Myocyte (in vitro differentiated cells): ENCODE measurements at regions not wholly inside any gene's neighbourhood (a gene's known extent, or its start where the extent isn't known, plus 50 kb on each side); places are given as distances from the start of the nearest gene placed in this dataset.

Source experiments
- DNase-seq: peaks from one replicate; pipeline ENCODE4 v3.0.0-alpha.2; 2012; ENCODE audit warnings: low read depth

GRCh38 chr7:16235147-16236114 lies 185.9 kb downstream of the CRPPA start:
- DNase-seq, result no peak

DNA sequence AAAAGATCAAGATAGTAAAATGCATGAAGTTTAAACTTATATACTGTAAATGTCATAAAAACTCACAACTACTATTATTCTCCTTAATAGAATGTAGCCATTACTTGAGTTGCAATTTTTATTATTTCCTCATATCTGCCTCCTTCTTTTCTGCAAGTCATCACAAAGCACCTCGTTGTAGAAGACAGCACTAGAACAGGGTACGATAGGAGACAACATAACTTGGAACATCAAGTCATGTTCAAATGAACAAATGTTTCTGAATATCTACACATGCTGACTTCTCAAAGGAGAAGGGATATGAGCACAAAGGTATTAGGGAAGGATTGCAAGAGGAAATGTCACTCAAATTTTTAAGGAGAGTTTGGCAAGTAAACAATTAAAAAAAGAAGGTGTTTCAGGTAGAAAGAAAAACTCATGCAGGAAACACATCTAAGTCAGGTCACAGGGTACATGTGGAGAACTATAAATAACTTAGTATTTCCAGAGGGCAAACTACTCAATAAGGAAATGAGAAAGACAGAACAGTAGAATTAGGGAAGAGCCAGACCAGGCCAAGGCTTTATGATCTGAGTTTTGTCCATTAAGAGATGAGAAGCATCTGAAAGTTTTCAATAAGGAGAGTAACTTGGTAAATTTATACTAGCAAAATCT lies 186.7 kb downstream of the CRPPA start:
- DNase-seq, result no peak

- DNase-seq, result no peak
Measured at GRCh38 chr7:16233517-16233916, 187.8 kb downstream of the CRPPA start.

DNA sequence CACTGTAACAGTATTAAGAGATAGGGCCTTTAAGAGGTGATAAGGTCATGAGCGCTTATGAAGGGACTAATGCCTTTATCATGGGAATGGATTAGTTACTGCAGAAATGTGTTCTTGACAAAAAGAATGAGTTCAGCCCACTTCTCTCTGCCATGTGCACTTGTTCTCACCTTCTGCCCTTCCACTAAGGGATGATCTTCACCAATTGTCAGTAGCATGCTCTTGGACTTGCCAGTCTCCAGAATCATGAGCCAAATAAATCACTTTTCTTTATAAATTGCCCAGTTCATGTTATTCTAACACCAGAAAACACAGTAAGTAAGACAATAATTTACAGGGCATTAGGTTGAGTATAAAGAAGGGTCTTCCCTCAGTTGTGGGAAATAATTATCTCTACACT lies 189.1 kb downstream of the CRPPA start:
- DNase-seq, result no peak

GRCh38 chr7:16223963-16224707 lies 197.2 kb downstream of the CRPPA start:
- no peak for DNase-seq

GRCh38 chr7:16212610-16213009 lies 208.7 kb downstream of the CRPPA start:
- DNase-seq, result no peak

GRCh38 chr7:16212032-16212431 lies 209.3 kb downstream of the CRPPA start:
- no peak for DNase-seq

DNA sequence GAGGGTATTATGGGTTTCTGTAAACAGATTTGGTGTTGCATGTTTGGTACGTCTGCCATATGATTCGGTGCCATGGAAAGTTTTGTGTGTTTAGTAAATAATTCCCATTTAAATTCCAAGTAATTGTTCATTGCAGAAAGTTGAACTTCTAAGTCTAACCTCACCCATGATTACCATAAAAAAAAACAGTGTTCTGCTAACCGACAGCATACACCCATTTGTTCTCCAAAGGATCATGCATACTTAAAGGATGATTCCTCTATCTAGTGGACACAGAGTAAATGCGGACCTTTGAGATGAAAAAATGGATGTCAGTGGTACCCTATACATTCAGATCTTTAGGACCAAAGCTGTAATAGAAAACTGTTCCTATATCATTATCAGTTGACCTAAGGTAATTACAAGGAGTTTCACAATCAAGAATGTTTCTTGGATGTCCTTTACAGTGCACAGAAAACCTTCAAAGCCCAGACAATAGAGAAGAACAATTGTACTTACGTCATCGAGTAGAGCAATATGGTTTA lies 209.9 kb downstream of the CRPPA start:
- no peak for DNase-seq

DNA sequence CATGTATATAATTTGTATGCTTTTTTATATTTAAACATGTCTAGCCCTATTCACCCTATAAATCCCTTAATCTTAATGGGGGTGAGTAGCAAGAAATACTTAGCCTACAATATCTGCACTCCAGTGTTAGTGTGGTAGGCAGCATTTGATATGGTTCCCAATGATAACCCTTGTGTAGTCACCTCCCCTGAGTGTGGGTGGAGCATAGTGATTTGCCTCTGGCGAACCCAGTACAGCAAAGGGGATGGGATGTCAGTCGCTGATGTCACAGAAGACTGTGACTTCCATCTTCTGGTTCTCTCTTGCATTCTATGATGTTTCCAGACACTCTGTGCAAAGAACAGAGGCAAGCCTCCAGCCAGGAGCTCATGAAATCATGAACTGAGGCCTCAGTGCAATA lies 211.2 kb downstream of the CRPPA start:
- DNase-seq, result no peak

GRCh38 chr7:16207321-16207720 lies 214.0 kb downstream of the CRPPA start:
- DNase-seq, result no peak

DNA sequence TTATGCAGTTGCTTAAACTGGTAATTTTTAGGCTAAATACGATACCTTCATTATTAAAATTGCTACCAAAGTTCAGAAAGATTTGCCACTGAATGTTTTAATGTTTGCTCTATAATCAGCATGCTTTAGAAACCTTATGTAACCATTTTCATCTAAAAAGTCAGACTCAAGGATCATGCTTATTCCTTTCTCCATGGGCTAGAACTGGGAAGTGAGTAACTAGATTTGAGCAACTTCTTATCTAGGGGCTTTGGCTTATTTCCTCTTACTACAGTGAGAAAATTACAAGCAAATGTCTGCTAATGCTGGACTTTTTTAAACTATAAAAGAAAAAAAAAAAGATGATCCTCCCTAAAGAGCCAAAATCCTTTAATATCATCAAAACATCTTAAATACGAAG lies 215.9 kb downstream of the CRPPA start:
- no peak for DNase-seq

GRCh38 chr7:16204953-16205352 lies 216.4 kb downstream of the CRPPA start:
- no peak for DNase-seq

DNA sequence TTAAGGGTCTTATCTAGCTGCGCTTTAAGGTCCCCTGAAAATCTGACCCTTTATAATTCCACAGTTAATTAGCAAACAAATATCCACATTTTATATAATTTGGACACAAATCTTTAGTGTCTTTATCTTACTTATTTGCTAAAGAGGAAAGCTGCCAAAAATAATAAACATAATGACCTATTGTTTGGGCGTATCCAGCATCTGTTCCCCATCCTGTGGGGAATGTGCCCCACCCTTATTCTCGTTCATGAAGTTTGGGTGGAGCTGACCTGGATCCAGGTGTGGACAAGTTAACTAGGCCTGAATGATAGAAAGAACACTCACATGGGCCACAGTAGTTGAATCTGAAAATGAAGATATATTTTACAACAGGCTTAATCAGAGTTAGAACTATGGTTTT lies 218.3 kb downstream of the CRPPA start:
- DNase-seq, result no peak

GRCh38 chr7:16202303-16202702 lies 219.0 kb downstream of the CRPPA start:
- no peak for DNase-seq

DNA sequence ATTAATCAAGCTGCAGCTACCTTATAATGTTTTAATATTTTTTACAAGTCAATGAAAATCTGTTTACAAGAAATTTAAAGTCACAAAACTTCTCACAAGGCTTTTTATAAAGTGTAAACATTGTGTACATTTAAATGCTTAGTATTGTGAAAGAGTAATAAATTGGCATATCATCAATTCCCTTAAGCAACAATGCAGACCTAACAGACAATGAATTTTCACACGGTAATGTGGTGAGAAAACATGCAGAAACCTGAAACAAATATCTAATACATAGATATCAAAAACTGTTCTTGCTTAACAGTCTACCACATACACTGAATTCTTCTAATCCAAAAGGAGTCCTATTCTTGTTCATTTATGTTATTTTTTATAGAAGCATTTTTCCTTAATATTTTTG lies 220.7 kb downstream of the CRPPA start:
- no peak for DNase-seq

DNA sequence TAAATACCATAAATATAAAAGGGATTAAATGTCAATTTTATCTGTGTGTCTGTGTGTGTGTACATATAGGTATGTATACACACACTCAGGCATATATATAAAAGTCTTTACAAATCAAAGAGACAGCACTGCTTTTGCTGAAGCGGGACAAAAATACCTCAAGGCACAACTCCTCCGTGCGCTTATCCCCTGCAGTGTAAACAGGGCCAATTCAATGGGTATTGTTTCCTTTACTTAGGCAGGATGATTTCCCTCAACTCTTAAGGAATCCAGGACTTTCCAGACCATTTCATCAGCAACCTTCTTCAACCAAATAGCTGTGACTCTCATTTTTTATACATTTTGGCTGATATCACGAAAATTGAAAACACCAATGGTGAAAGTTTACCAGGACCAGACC lies 227.7 kb downstream of the CRPPA start:
- DNase-seq, result no peak

GRCh38 chr7:16189026-16189715 lies 232.2 kb downstream of the CRPPA start:
- DNase-seq, result peak; percentile 79

GRCh38 chr7:16187131-16187530 lies 234.2 kb downstream of the CRPPA start:
- no peak for DNase-seq

- no peak for DNase-seq
Measured at GRCh38 chr7:16178585-16178984, 242.8 kb downstream of the CRPPA start.

DNA sequence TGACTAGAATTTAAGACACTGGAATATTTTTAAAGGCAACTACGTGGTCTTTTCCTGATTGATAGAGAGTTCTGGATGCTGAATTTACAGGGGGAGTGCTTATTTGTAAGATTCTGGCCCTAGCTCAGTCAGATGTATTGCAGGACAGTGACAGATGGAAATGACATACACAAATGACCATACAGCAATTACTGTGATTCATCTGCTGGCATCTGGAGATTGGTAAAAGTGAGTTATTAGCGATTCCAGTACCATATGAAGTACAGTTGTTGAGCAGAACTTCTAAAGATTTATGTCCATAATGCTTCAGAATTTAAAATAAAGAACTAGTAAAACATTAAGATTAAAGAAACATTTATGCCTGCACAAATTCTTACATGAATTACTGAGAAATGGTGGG lies 243.2 kb downstream of the CRPPA start:
- peak; percentile 45 for DNase-seq

- no peak for DNase-seq
Measured at GRCh38 chr7:16174253-16174652, 247.1 kb downstream of the CRPPA start.
